H1 (cell line): ENCODE measurements at regions not wholly inside any gene's neighbourhood (a gene's known extent, or its start where the extent isn't known, plus 50 kb on each side); places are given as distances from the start of the nearest gene placed in this dataset.

Source experiments
- CTCF ChIA-PET: fragments of 300-600 bp; sonication (Branson Sonifier 250); formaldehyde crosslinking; loops from one replicate; lab custom pipeline; 2021; ENCODE audit not compliant: partially characterized antibody; lab: Charles Lee
- POLR2A ChIA-PET: fragments of 300-600 bp; sonication (Branson Sonifier 250); formaldehyde crosslinking; loops from one replicate; lab custom pipeline; 2021; ENCODE audit warnings: inconsistent platforms; ENCODE audit not compliant: partially characterized antibody; lab: Charles Lee
- DNase-seq, 2 experiments: peaks; one replicate each; pipeline versions ENCODE4 v3.0.0 to v3.0.0-alpha.2; 2010 to 2022; ENCODE audit warnings: low spot score in 2 of 2, low read depth in 1 of 2, mixed read lengths in 1 of 2
- FAIRE-seq: peaks from 2 replicates; lab custom pipeline; 2011; peaks lifted over from hg19 to GRCh38; lab: Jason Lieb, UNC
- H2AFZ ChIP-seq: 2 replicates; pipeline ENCODE4 v1.8.1; 2012; ENCODE audit warnings: low read length, inconsistent platforms
- H2AK5ac ChIP-seq: 2 replicates; pipeline ENCODE4 v1.6.1; 2013; ENCODE audit warnings: low read depth, low read length
- H2BK120ac ChIP-seq: replicated peaks from 2 replicates; pipeline ENCODE3; 2013; ENCODE audit warnings: low read depth, low read length, inconsistent platforms
- H2BK12ac ChIP-seq: 2 replicates; pipeline ENCODE4 v1.6.1; 2013; ENCODE audit warnings: low read depth, low read length
- H2BK15ac ChIP-seq: 2 replicates; pipeline ENCODE4 v1.6.1; 2013; ENCODE audit warnings: low read length
- H2BK20ac ChIP-seq: 2 replicates; pipeline ENCODE4 v1.6.1; 2013; ENCODE audit warnings: low read length
- H2BK5ac ChIP-seq: 2 replicates; pipeline ENCODE4 v1.6.1; 2013; ENCODE audit warnings: low read depth, low read length
- H3K14ac ChIP-seq: 2 replicates; pipeline ENCODE4 v1.6.1; 2013; ENCODE audit warnings: inconsistent platforms; ENCODE audit not compliant: insufficient read length
- H3K18ac ChIP-seq: 2 replicates; pipeline ENCODE4 v1.6.1; 2013; ENCODE audit warnings: low read length; ENCODE audit errors: extremely low read depth
- H3K23ac ChIP-seq: 2 replicates; pipeline ENCODE4 v1.6.1; 2013; ENCODE audit warnings: inconsistent platforms; ENCODE audit not compliant: insufficient read length
- H3K23me2 ChIP-seq: 2 replicates; pipeline ENCODE4 v1.6.1; 2013; ENCODE audit warnings: low read depth, low read length
- H3K27ac ChIP-seq: 2 replicates; pipeline ENCODE4 v1.6.1; 2011; ENCODE audit warnings: low read depth, low read length, inconsistent platforms
- H3K27me3 ChIP-seq, 4 experiments: replicated peaks in 1 of 4; 1 replicate in 1 of 4; 2 replicates in 3 of 4; pipeline versions ENCODE4 v1.6.1 to v1.8.1; 2011 to 2013; ENCODE audit warnings: low read length in 3 of 4, mild to moderate bottlenecking in 3 of 4, inconsistent platforms in 2 of 4, mixed read lengths in 2 of 4, moderate library complexity in 1 of 4; ENCODE audit not compliant: control insufficient read depth in 3 of 4, insufficient read depth in 3 of 4; ENCODE audit errors: extremely low read depth in 1 of 4
- H3K36me3 ChIP-seq, 4 experiments: 2 replicates each; pipeline versions ENCODE4 v1.6.1 to v1.8.1; 2011 to 2013; ENCODE audit warnings: mild to moderate bottlenecking in 4 of 4, low read length in 3 of 4, moderate library complexity in 2 of 4, control low read depth in 1 of 4, inconsistent platforms in 1 of 4; ENCODE audit not compliant: insufficient read depth in 4 of 4, control insufficient read depth in 2 of 4
- H3K4ac ChIP-seq: replicated peaks from 2 replicates; pipeline ENCODE3; 2013; ENCODE audit warnings: low read length, low read depth, mixed read lengths, inconsistent platforms; ENCODE audit not compliant: insufficient read length
- H3K4me1 ChIP-seq, 4 experiments: replicated peaks in 1 of 4; 1 replicate in 1 of 4; 2 replicates in 3 of 4; pipeline versions ENCODE4 v1.6.1 to v1.8.1; 2011 to 2013; ENCODE audit warnings: low read length in 3 of 4, inconsistent platforms in 2 of 4, mixed read lengths in 1 of 4; ENCODE audit not compliant: insufficient read depth in 4 of 4, control insufficient read depth in 3 of 4
- H3K4me2 ChIP-seq, 2 experiments: 2 replicates each; pipeline versions ENCODE4 v1.6.1 to v1.8.1; 2011 to 2013; ENCODE audit warnings: low read depth in 2 of 2, low read length in 2 of 2, control low read depth in 1 of 2, inconsistent platforms in 1 of 2, mild to moderate bottlenecking in 1 of 2; ENCODE audit not compliant: insufficient read depth in 1 of 2
- H3K4me3 ChIP-seq, 4 experiments: fragments of 200-600, 300-600 bp in 1 of 4; sonication (generic), shearing (Covaris generic), sonication (Bioruptor Twin) in 1 of 4; 2 replicates each; pipeline versions ENCODE4 v1.5.1 to v1.8.1; 2011 to 2016; ENCODE audit warnings: low read length in 4 of 4, low read depth in 3 of 4, control low read depth in 2 of 4, inconsistent platforms in 2 of 4, mild to moderate bottlenecking in 2 of 4, mixed read lengths in 1 of 4, moderate library complexity in 1 of 4; ENCODE audit not compliant: insufficient read depth in 2 of 4; ENCODE audit errors: extremely low read depth in 1 of 4
- H3K56ac ChIP-seq: replicated peaks from 2 replicates; pipeline ENCODE3; 2013; ENCODE audit warnings: low read depth, mild to moderate bottlenecking, mixed read lengths, low read length, inconsistent platforms; ENCODE audit not compliant: insufficient read length
- H3K79me1 ChIP-seq: 2 replicates; pipeline ENCODE4 v1.6.1; 2013; ENCODE audit warnings: low read depth, low read length, control low read depth
- H3K79me2 ChIP-seq, 2 experiments: 2 replicates each; pipeline versions ENCODE4 v1.6.1 to v1.8.1; 2012 to 2013; ENCODE audit warnings: low read length in 2 of 2, mild to moderate bottlenecking in 2 of 2, inconsistent platforms in 1 of 2; ENCODE audit not compliant: insufficient read depth in 2 of 2, control insufficient read depth in 1 of 2
- H3K9ac ChIP-seq, 4 experiments: replicated peaks in 1 of 4; 1 replicate in 1 of 4; 2 replicates in 3 of 4; pipeline versions ENCODE4 v1.6.1 to v1.8.1; 2011 to 2013; ENCODE audit warnings: low read depth in 3 of 4, low read length in 3 of 4, control low read depth in 2 of 4, mild to moderate bottlenecking in 2 of 4, moderate library complexity in 2 of 4, inconsistent platforms in 1 of 4; ENCODE audit errors: extremely low read depth in 1 of 4
- H3K9me3 ChIP-seq, 2 experiments: 2 replicates each; pipeline versions ENCODE4 v1.6.1 to v1.8.1; 2012 to 2013; ENCODE audit warnings: mild to moderate bottlenecking in 2 of 2, moderate library complexity in 2 of 2, control low read depth in 1 of 2, inconsistent platforms in 1 of 2, low read depth in 1 of 2, low read length in 1 of 2, mixed read lengths in 1 of 2; ENCODE audit not compliant: insufficient read depth in 2 of 2
- H4K20me1 ChIP-seq, 2 experiments: replicated peaks in 1 of 2; 2 replicates each; pipeline versions ENCODE3 to v1.8.1; 2011 to 2013; ENCODE audit warnings: inconsistent platforms in 2 of 2, low read length in 2 of 2, mild to moderate bottlenecking in 1 of 2; ENCODE audit not compliant: insufficient read depth in 2 of 2, control insufficient read depth in 1 of 2
- H4K5ac ChIP-seq: 2 replicates; pipeline ENCODE4 v1.6.1; 2013; ENCODE audit warnings: low read length, low read depth, mixed read lengths, inconsistent platforms; ENCODE audit not compliant: insufficient read length
- H4K8ac ChIP-seq: 2 replicates; pipeline ENCODE4 v1.8.0; 2013; ENCODE audit warnings: mild to moderate bottlenecking, moderate library complexity, low read length, inconsistent platforms; ENCODE audit not compliant: insufficient read depth; ENCODE audit errors: extremely low read depth
- H4K91ac ChIP-seq: replicated peaks from 2 replicates; pipeline ENCODE3; 2013; ENCODE audit warnings: low read length, mixed read lengths, inconsistent platforms; ENCODE audit not compliant: insufficient read length
- EGR1 ChIP-seq: IDR thresholded peaks from 2 replicates; pipeline ENCODE4 v1.6.1; 2011; ENCODE audit warnings: low read depth, low read length, borderline replicate concordance
- FOSL1 ChIP-seq: IDR thresholded peaks from 2 replicates; pipeline ENCODE4 v1.6.1; 2011; ENCODE audit warnings: mild to moderate bottlenecking, low read depth, low read length, moderate library complexity; ENCODE audit not compliant: insufficient read depth
- MAX ChIP-seq: IDR thresholded peaks from 2 replicates; pipeline ENCODE4 v1.6.1; 2012; ENCODE audit warnings: inconsistent platforms
- WGBS, 2 experiments: shearing (Covaris generic) in 1 of 2; methylation state at CpG; one replicate each; pipeline versions ENCODE4 v1.1.6 to v1.1.7; 2013 to 2015; ENCODE audit warnings: low lambda C conversion rate in 2 of 2, mixed read lengths in 2 of 2, inconsistent platforms in 1 of 2, low coverage in 1 of 2, missing lambda C conversion rate in 1 of 2; ENCODE audit not compliant: insufficient replicate concordance in 2 of 2, insufficient coverage in 1 of 2, insufficient read length in 1 of 2; ENCODE audit errors: extremely low coverage in 1 of 2, missing lambda C conversion rate in 1 of 2; 5-methylcytosine and 5-hydroxymethylcytosine counted together

- H3K56ac ChIP-seq: no peak overlapping the region
- H4K91ac ChIP-seq: no peak overlapping the region
- H3K14ac ChIP-seq: no peak overlapping the region
- no peaks in the 10 kb centered on the region for H3K79me2 ChIP-seq
- CTCF ChIA-PET: interaction anchor here (0.7 to 1.2 kb wide), 2 partner anchors 91 to 115 kb away, joined by 3 to 4 read pairs; no protein-coding TSS in a partner anchor
- DNase-seq: no peak
- H2BK15ac ChIP-seq: no peak overlapping the region
- no peak overlapping the region for H3K27ac ChIP-seq
- no peak overlapping the region for H3K4me3 ChIP-seq
- no peak overlapping the region for H2BK120ac ChIP-seq
- peaks cover under 1 to 3% of the 10 kb centered on the region in 2 experiments; a peak in 1 of 4 replicates for H3K9me3 ChIP-seq
- no peak overlapping the region for H3K4me2 ChIP-seq
- no peak for FAIRE-seq
- H3K27me3 ChIP-seq: no peaks in the 10 kb centered on the region
- H4K5ac ChIP-seq: no peak overlapping the region
- no peak overlapping the region for H3K18ac ChIP-seq
- no peaks in the 10 kb centered on the region for H3K4me1 ChIP-seq
- no peaks in the 10 kb centered on the region for H4K20me1 ChIP-seq
- no peak overlapping the region for H3K9ac ChIP-seq
- no peak overlapping the region for H2BK5ac ChIP-seq
- no peaks in the 10 kb centered on the region for H3K36me3 ChIP-seq
- WGBS, 2 experiments: 80% methylated on average over 5 of the region's 5 CpGs; no CpG with 5 or more reads in 1 of the 2 experiments
- no peak overlapping the region for H2BK20ac ChIP-seq
- H3K4ac ChIP-seq: no peak overlapping the region
- H3K23ac ChIP-seq: no peak overlapping the region
- no peaks in the 10 kb centered on the region for H3K79me1 ChIP-seq
- H3K23me2 ChIP-seq: no peaks in the 10 kb centered on the region
- no peak overlapping the region for H2AFZ ChIP-seq
- H2BK12ac ChIP-seq: no peak overlapping the region; the same call in 1 of the 2 replicates
- H2AK5ac ChIP-seq: no peak overlapping the region
- TF ChIP-seq MAX: no peak
- TF ChIP-seq EGR1: no peak
- TF ChIP-seq FOSL1: no peak
- TF ChIP-seq, all 59 proteins: peak for 0
- POLR2A ChIA-PET: no interaction called here
- H4K8ac ChIP-seq: no peak overlapping the region
These were observed 267.1 kb upstream of the ASIC2 start for GRCh38 chr17:33560165-33560564.
